ENCODE measurements at regions not wholly inside any gene's neighbourhood (a gene's known extent, or its start where the extent isn't known, plus 50 kb on each side); places are given as distances from the start of the nearest gene placed in this dataset.

- H3K4me3 ChIP-seq (ENCODE audit: insufficient read depth, low read depth, low read length) = no peak overlapping the region
- no peak overlapping the region for H3K23ac ChIP-seq (ENCODE audit: low read depth, low read length)
- H3K4me1 ChIP-seq (ENCODE audit: control insufficient read depth, insufficient read depth, low read length) = peaks cover 5% of the 10 kb centered on the region
- POLR2A ChIA-PET (ENCODE audit: unreplicated experiment) = no interaction called here
- H2BK20ac ChIP-seq (ENCODE audit: low read depth, low read length) = no peak overlapping the region
- H4K8ac ChIP-seq (ENCODE audit: low read depth in 2 of 2, low read length in 2 of 2) = no peak overlapping the region
- H3K9me3 ChIP-seq (ENCODE audit: control insufficient read depth, insufficient read depth, low read length) = no peaks in the 10 kb centered on the region
- H3K27me3 ChIP-seq (ENCODE audit: control insufficient read depth, insufficient read depth, low read length) = 0 out of 2 replicates have a peak, but pooled peaks cover 2% of the 10 kb centered on the region
- no peak overlapping the region for H4K91ac ChIP-seq (ENCODE audit: insufficient read depth, low read depth, low read length)
- H2BK15ac ChIP-seq (ENCODE audit: low read depth, low read length) = no peak overlapping the region
- H2BK5ac ChIP-seq (ENCODE audit: low read depth, low read length, poor library complexity, severe bottlenecking) = no peak overlapping the region
- no peak overlapping the region for H2BK120ac ChIP-seq (ENCODE audit: low read depth, low read length)
- in situ Hi-C loops (cut with MboI; ENCODE audit: low sequenced_read_pairs) (no loop called here), intact Hi-C loops (cut with micrococcal nuclease) (no loop called here), dilution Hi-C loops (cut with HindIII; ENCODE audit: low sequenced_read_pairs, unreplicated experiment) (no loop called here)
- DNase-seq (no peak), ATAC-seq (ENCODE audit: low read depth) (no peak)
- H3K9ac ChIP-seq (ENCODE audit: low read depth, low read length) = no peak overlapping the region
- no peak overlapping the region for H3K56ac ChIP-seq (ENCODE audit: extremely low read depth, insufficient read depth, low read length)
- H4K5ac ChIP-seq (ENCODE audit: low read depth, low read length) = no peak overlapping the region
- H3K79me1 ChIP-seq (ENCODE audit: low read depth in 1 of 2, low read length in 2 of 2) = no peaks in the 10 kb centered on the region
- no peak overlapping the region for H3K4me2 ChIP-seq (ENCODE audit: low read depth, low read length)
- H3K4ac ChIP-seq (ENCODE audit: low read depth, low read length) = no peak overlapping the region
- H4K20me1 ChIP-seq (ENCODE audit: insufficient read depth, low read length) = no peaks in the 10 kb centered on the region
- no peak overlapping the region for H2AFZ ChIP-seq (replicated peaks; ENCODE audit: low read length, poor library complexity)
- 100% methylated on average over 1 of the region's 5 CpGs; no CpG with 5 or more reads in 1 of the 2 experiments for WGBS, 2 experiments (ENCODE audit: extremely low coverage in 2 of 2, insufficient read length in 1 of 2)
- H3K14ac ChIP-seq (replicated peaks; ENCODE audit: low read depth, low read length) = no peak overlapping the region
- BruUV-seq (replicated peaks) = no TSS peak
- no peak overlapping the region for H2AK5ac ChIP-seq (ENCODE audit: low read depth, low read length)
- no peaks in the 10 kb centered on the region for H3K36me3 ChIP-seq (ENCODE audit: control insufficient read depth, insufficient read depth, low read length)
- H3K18ac ChIP-seq (ENCODE audit: low read depth, low read length) = no peak overlapping the region
- no peaks in the 10 kb centered on the region; the same call in 1 of the 2 replicates for H3K9me1 ChIP-seq (ENCODE audit: insufficient read depth, low read length)
- H3K27ac ChIP-seq (ENCODE audit: insufficient read depth, low read length) = no peak overlapping the region
- CTCF ChIA-PET = interaction anchor here (0.9 kb wide), 1 partner anchor 12 kb away, joined by 3 read pairs; no protein-coding TSS in a partner anchor
- no peak overlapping the region for H2AK9ac ChIP-seq (replicated peaks; ENCODE audit: low read depth, low read length, poor library complexity)
- TF ChIP-seq ELK1 (IDR thresholded peaks at IDR 0.05; ENCODE audit: borderline replicate concordance, low read depth, low read length) = no peak
- no peak for TF ChIP-seq POLR2A (IDR thresholded peaks at IDR 0.05; ENCODE audit: low read depth, low read length)
- no peak for TF ChIP-seq BHLHE40 (IDR thresholded peaks at IDR 0.05; ENCODE audit: low read depth, low read length)
- TF ChIP-seq FOS (IDR thresholded peaks at IDR 0.05; ENCODE audit: low read depth, low read length) = no peak
- TF ChIP-seq MXI1 (IDR thresholded peaks at IDR 0.05; ENCODE audit: borderline replicate concordance, low read depth, low read length) = no peak
- TF ChIP-seq NFE2L2 (IDR thresholded peaks at IDR 0.05; ENCODE audit: low read depth, low read length) = no peak
- TF ChIP-seq USF2 (IDR thresholded peaks at IDR 0.05; ENCODE audit: low read depth, low read length) = no peak
- TF ChIP-seq CEBPB (IDR thresholded peaks at IDR 0.05; ENCODE audit: low read depth, low read length) = no peak
- TF ChIP-seq MAZ (IDR thresholded peaks at IDR 0.05; ENCODE audit: borderline replicate concordance, low read depth, low read length) = no peak
- no peak for TF ChIP-seq MAFK (IDR thresholded peaks at IDR 0.05; ENCODE audit: low read depth, low read length)
- TF ChIP-seq RAD21 (IDR thresholded peaks at IDR 0.05; ENCODE audit: low read length) = no peak
- no peak for TF ChIP-seq CTCF (conservative IDR thresholded peaks at IDR 0.05; ENCODE audit: low read depth, low read length)
- TF ChIP-seq SMC3 (IDR thresholded peaks at IDR 0.05; ENCODE audit: low read depth, low read length) = no peak
- TF ChIP-seq RCOR1 (IDR thresholded peaks at IDR 0.05; ENCODE audit: insufficient replicate concordance, low read length) = no peak
- no peak for TF ChIP-seq RFX5 (IDR thresholded peaks at IDR 0.05; ENCODE audit: low read depth, low read length)
- no peak for TF ChIP-seq CHD1 (IDR thresholded peaks at IDR 0.05; ENCODE audit: low read depth, low read length)
These were observed 99.0 kb downstream of the HS1BP3 start for GRCh38 chr2:20551945-20552328.
